GM20000 (cell line): ENCODE measurements at regions not wholly inside any gene's neighbourhood (a gene's known extent, or its start where the extent isn't known, plus 50 kb on each side); places are given as distances from the start of the nearest gene placed in this dataset.
"Not testable (repeated sequence)": the region's sequence is repeated elsewhere in the genome, so short reads cannot be mapped to it uniquely, and the experiment has no call there.

Source experiments
- DNase-seq: peaks from one replicate; pipeline ENCODE4 v3.0.0; 2012; ENCODE audit warnings: low spot score
- TF ChIP-seq, protein P1 (sequence below): IDR thresholded peaks from 2 replicates; pipeline ENCODE4 v1.5.1; 2012; ENCODE audit warnings: mild to moderate bottlenecking, control low read depth; ENCODE audit errors: extremely low read depth, missing control alignments

DNA sequence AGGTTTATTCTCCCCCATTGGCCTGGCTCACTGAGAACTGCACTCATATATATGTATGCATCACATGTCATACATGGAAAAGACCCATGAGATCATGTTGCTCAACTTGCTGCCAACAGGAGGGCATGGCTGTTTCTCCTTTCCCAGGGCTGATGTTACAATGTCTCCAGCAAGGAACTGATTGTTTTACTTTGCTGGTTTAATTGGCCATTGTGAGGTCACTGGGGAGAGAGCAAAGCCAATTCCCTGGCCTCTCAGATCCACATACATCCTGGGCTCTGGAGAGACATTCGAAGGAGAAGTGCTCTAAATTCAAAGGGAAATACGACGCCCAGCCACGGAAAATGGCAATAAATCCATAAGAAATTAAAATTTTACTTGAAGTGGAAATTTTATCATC, 287.8 kb downstream of the WDR11 start:
- TF ChIP-seq, protein P1, sequence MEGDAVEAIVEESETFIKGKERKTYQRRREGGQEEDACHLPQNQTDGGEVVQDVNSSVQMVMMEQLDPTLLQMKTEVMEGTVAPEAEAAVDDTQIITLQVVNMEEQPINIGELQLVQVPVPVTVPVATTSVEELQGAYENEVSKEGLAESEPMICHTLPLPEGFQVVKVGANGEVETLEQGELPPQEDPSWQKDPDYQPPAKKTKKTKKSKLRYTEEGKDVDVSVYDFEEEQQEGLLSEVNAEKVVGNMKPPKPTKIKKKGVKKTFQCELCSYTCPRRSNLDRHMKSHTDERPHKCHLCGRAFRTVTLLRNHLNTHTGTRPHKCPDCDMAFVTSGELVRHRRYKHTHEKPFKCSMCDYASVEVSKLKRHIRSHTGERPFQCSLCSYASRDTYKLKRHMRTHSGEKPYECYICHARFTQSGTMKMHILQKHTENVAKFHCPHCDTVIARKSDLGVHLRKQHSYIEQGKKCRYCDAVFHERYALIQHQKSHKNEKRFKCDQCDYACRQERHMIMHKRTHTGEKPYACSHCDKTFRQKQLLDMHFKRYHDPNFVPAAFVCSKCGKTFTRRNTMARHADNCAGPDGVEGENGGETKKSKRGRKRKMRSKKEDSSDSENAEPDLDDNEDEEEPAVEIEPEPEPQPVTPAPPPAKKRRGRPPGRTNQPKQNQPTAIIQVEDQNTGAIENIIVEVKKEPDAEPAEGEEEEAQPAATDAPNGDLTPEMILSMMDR: no peak
- no peak for DNase-seq

DNA sequence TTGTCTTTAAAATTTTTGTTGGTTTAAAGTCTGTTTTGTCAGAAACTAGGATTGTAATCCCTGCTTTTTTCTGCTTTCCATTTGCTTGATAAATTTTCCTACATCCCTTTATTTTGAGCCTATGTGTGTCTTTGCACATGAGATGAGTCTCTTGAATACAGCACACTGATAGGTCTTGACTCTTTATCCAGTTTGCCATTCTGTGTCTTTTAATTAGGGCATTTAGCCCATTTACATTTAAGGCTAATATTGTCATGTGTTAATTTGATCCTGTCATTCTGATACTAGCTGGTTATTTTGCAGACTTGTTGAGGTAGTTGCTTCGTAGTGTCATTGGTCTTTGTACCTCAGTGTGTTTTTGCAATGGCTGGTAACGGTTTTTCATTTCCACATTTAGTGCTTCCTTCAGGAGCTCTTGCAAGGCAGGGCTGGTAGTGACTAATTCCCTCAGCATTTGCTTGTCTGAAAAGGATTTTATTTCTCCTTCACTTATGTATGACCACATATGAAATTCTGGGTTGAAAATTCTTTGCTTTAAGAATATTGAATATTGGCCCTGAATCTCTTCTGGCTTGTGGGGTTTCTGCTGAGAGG, 294.7 kb downstream of the WDR11 start:
- not testable (repeated sequence) for DNase-seq

DNA sequence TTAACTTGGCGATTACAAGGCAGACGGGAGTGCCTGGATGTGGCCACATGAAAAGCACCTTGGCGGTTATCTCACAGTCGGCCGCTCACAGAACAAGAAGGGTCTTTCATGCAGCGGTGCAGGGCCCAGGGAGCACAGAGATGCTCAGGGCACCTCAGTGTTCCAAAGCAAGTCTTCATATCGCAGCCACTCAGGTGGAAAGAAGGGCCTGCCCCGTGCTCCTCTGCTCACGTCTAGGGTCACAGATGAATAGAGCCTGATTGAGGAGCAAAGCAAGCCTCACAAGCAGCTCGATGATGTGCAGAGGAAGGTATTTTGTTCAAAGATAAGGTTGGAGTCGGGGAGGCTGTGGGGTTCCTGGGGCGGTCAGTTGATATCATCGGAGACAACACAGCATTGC, 297.8 kb downstream of the WDR11 start:
- no peak for DNase-seq
- TF ChIP-seq, protein P1: no peak

DNA sequence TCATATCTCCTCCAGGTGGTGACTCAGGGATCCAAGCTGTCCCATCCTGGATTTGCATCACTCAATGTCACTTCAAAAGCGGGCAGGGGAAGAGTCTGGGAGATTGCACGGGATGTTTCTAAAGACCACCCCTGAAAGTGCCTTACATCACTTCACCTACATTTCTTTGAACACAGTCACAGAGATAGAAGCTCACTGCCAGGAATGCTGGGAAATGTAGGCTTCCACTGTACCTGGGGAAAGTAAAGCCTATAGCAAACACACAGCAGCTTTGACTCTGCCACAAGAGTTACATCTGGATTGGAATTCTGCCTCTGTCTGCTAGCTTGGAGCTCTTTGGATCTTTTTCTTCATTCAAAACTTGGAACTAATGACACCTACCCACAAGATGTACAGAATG, 300.9 kb downstream of the WDR11 start:
- TF ChIP-seq, protein P1: no peak
- DNase-seq: no peak

DNA sequence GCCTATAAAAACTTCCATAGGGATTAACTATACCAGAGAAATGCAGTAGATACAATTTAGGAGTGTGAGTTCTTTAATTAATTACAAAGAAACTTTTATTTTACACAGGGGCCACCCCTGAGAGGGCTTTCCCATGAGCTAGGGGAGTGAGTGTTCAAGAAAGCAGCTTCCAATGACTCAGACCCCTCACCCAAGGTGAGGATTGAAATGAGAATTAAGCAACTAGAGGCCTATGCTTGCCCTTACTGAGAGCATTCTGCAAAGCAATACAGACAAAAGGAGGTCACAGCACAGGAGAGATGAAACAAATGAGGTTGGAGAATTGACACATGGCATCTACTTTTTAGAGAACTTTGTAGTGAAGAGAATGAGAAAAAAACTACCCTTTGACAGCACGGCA, 301.8 kb downstream of the WDR11 start:
- TF ChIP-seq, protein P1: no peak

DNA sequence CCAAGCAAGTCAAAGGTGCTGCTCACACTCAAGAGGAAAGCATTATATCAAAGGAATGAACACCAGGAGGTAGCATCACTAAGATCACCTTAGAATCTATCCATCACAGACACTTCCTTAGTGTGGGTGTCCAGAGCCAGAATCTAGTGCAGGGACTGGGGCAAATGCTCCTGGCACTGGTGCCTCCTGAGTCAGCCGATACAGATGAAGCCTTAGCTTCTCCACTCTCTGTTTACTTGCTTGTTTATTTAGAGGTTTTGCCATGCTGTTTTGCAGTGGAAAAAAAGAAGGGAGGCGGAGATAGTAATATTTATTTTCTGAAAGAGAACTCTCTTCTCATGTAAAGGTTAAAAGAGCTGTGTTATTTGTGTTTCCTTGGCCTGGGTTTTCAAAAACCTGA, 303.1 kb downstream of the WDR11 start:
- no peak for DNase-seq
- TF ChIP-seq, protein P1: no peak

More for the DNA sequence above, 301.8 kb downstream of the WDR11 start:
- DNase-seq: no peak

DNA sequence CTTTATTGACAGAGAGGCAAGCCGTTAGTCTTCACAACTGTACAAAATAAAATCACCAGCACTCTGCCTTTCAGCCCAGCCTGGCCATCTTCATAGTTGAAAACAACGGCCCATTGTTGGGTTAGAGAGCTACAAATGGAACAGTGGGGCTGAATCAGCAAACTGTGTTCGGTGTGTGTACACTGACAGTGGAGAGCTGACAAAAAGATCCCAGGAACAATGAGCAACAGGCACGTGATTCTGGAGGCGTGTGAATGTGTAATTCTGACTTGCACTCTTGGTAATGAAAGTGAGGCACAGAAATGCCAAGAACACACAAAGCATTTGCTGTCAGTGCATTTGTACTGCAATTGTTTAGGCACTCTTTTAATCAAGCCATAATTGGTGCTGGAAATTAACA, 303.7 kb downstream of the WDR11 start:
- no peak for DNase-seq
- TF ChIP-seq, protein P1: no peak

DNA sequence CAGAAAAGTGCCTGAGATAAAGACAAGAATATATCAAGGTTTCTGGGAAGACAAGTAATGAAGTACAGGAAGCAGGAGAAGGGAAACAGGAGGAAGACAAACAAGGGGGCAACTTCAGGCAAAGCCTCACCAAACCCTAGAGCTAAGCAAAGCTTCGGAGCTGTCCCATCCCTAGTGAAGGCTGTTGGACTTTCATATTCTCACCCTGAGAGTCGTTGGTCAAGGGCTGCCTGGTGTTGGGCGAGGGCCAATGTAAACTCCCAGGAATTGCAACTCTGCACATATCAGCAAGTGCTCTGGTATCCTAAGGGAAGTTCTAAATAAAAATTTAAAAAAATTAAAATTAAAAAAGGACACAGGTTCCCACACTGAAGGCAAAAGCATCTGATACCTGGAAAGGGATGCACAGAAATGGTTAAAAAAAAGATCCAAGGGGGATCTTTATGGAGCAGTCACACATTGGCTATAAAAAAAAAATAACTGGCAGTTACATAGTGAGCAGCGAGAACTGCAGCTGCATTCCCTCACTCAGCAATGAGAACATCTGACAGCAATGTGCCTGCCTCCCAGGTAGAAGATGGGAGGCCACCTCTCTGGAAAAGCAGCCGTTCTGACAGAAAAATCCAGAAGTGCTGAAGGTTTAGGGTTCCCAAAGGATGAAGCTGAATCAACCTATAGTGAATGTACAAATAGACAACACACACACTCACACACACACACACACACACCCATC, 304.7 kb downstream of the WDR11 start:
- TF ChIP-seq, protein P1: no peak
- no peak for DNase-seq
